Thoracic aorta (tissue), 2 donors: ENCODE measurements at regions not wholly inside any gene's neighbourhood (a gene's known extent, or its start where the extent isn't known, plus 50 kb on each side); places are given as distances from the start of the nearest gene placed in this dataset.

Source experiments
- ATAC-seq: fragments of 150-250 bp; one replicate; pipeline ENCODE4 v1.8.0; 2017; ENCODE audit warnings: low read depth; ENCODE audit not compliant: insufficient number of reproducible peaks, low FRiP score
- DNase-seq: peaks from one replicate; pipeline ENCODE4 v3.0.0-alpha.2; 2020; ENCODE audit warnings: low spot score
- H3K27ac ChIP-seq, 2 donors: fragments of 200-600 bp; sonication (generic); 1 replicate in 1 of 2; 2 replicates in 1 of 2; pipeline ENCODE4 v1.5.1; 2016; ENCODE audit warnings: mild to moderate bottlenecking in 2 of 2, moderate library complexity in 2 of 2
- H3K27me3 ChIP-seq: fragments of 200-600 bp; sonication (generic); replicated peaks from 2 replicates; pipeline ENCODE4 v1.6.0; 2016; ENCODE audit warnings: mild to moderate bottlenecking; ENCODE audit not compliant: insufficient read depth
- H3K36me3 ChIP-seq: fragments of 200-600 bp; sonication (generic); one replicate; pipeline ENCODE4 v1.5.1; 2016
- H3K4me1 ChIP-seq, 2 donors: fragments of 200-600 bp; sonication (generic); 1 replicate in 1 of 2; 2 replicates in 1 of 2; pipeline versions ENCODE4 v1.5.1 to v1.6.0; 2016; ENCODE audit warnings: low read depth in 2 of 2, mild to moderate bottlenecking in 1 of 2; ENCODE audit not compliant: control insufficient read depth in 1 of 2
- H3K4me3 ChIP-seq: fragments of 200-600 bp; sonication (generic); 2 replicates; pipeline ENCODE4 v1.5.1; 2016; ENCODE audit warnings: mild to moderate bottlenecking
- H3K9me3 ChIP-seq: fragments of 200-600 bp; sonication (generic); 2 replicates; pipeline ENCODE4 v1.5.1; 2016
- CTCF ChIP-seq: fragments of 200-600 bp; sonication (generic); IDR thresholded peaks from one replicate; pipeline ENCODE4 v1.5.1; 2019; ENCODE audit warnings: antibody characterized with exemption

GRCh38 chr22:42217752-42218280 is 52.6 kb downstream of the TCF20 start:
- no peaks in the 10 kb centered on the region for H3K27me3 ChIP-seq
- DNase-seq (no peak), ATAC-seq (no peak)
- H3K36me3 ChIP-seq = peaks cover 20% of the 10 kb centered on the region
- TF ChIP-seq CTCF = no peak
- H3K4me3 ChIP-seq = no peak overlapping the region
- no peaks in the 10 kb centered on the region for H3K4me1 ChIP-seq
- no peaks in the 10 kb centered on the region for H3K9me3 ChIP-seq
- H3K27ac ChIP-seq = no peak overlapping the region

DNA sequence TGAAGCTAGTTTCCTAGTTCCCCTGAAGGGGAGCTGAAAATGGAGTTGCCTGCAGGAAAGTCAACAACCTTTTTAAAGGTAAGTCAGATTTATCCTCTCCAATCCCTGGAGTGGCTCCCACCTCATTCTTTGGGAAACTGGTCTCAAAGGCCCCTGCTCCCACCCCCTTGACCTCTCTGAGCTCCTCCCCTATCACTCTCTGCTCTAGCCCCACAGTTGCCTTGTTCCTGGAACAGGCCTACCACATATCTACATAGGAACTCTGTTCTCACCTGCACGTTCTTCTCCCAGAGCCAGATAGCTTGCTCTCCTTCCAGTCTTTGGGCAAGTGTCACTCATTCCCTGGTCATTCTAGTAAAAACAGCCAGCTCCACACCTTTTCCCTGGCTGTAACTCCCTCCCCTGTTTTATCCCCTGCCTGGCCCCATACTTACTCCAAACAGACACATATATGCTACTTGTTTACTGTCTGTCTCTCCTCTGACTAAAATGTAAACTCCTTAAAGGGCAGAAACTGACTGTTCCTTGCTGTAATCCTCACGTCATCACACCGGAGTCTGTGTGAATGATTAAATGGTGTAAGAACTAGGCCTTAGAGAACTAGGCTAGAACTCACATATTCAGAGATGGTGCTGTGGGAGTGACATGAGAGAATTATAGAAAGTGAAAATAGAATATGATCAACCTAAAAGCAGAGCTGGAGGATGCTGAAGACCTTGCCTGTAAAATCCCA is 53.3 kb downstream of the TCF20 start:
- no peak for TF ChIP-seq CTCF
- Histone ChIP-seq H3K4me3 (no peak overlapping the region), H3K4me1 (no peaks in the 10 kb centered on the region), H3K27me3 (no peaks in the 10 kb centered on the region), H3K36me3 (peaks cover 20% of the 10 kb centered on the region), H3K27ac (no peak overlapping the region), H3K9me3 (no peaks in the 10 kb centered on the region)
- no peak for DNase-seq
- no peak for ATAC-seq

- H3K4me1 ChIP-seq = no peaks in the 10 kb centered on the region
- H3K27ac ChIP-seq = no peak overlapping the region
- TF ChIP-seq CTCF = no peak
- DNase-seq (no peak), ATAC-seq (no peak)
- H3K36me3 ChIP-seq = peaks cover 24% of the 10 kb centered on the region
- no peaks in the 10 kb centered on the region for H3K27me3 ChIP-seq
- H3K9me3 ChIP-seq = no peaks in the 10 kb centered on the region
- H3K4me3 ChIP-seq = no peak overlapping the region
These were observed 55.6 kb downstream of the TCF20 start for GRCh38 chr22:42214633-42215415.

GRCh38 chr22:42208362-42208761 is 62.1 kb downstream of the TCF20 start:
- H3K36me3 ChIP-seq = peaks cover 10% of the 10 kb centered on the region
- ATAC-seq (no peak), DNase-seq (no peak)
- H3K27ac ChIP-seq = no peak overlapping the region
- H3K4me3 ChIP-seq = no peak overlapping the region
- no peaks in the 10 kb centered on the region for H3K27me3 ChIP-seq
- H3K4me1 ChIP-seq = peaks cover 6 to 8% of the 10 kb centered on the region in 2 donors
- no peak for TF ChIP-seq CTCF
- no peaks in the 10 kb centered on the region for H3K9me3 ChIP-seq

DNA sequence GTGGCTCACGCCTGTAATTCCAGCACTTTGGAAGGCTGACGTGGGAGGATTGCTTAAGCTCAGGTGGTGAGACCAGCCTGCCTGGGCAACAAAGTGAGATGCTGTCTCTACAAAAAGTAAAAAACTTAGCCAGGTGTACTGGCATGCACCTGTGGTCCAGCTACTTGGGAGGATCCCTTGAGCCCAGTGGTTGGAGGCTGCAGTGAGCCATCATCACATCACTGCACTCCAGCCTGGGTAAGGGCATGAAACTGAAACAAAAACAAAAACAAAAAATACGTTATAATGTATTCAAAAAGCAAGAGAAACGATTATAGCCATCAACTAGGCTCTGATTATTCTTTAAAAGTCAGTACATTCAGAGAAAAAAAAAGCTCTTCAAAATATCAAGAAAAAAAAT is 62.5 kb downstream of the TCF20 start:
- DNase-seq (no peak), ATAC-seq (no peak)
- H3K27me3 ChIP-seq = no peaks in the 10 kb centered on the region
- no peak overlapping the region for H3K27ac ChIP-seq
- no peak overlapping the region for H3K4me3 ChIP-seq
- no peaks in the 10 kb centered on the region for H3K9me3 ChIP-seq
- H3K36me3 ChIP-seq = peaks cover 5% of the 10 kb centered on the region
- TF ChIP-seq CTCF = no peak
- peaks cover 6 to 8% of the 10 kb centered on the region in 2 donors for H3K4me1 ChIP-seq
